HepG2 (cell line): ENCODE measurements at regions not wholly inside any gene's neighbourhood (a gene's known extent, or its start where the extent isn't known, plus 50 kb on each side); places are given as distances from the start of the nearest gene placed in this dataset.

Source experiments
- CREM ChIP-seq, 2 experiments: sonication (generic) in 1 of 2; formaldehyde crosslinking in 1 of 2; IDR thresholded peaks; 2 replicates each; pipeline versions ENCODE4 v1.4.0 to v1.6.1; 2016 to 2020; ENCODE audit warnings: antibody characterized with exemption in 1 of 2, mild to moderate bottlenecking in 1 of 2, missing genetic modification reagents in 1 of 2
- ISX ChIP-seq: sonication (generic); formaldehyde crosslinking; conservative IDR thresholded peaks from 2 replicates; pipeline ENCODE4 v1.5.0; 2020; ENCODE audit warnings: missing genetic modification reagents
- LBX2 ChIP-seq: sonication (generic); formaldehyde crosslinking; IDR thresholded peaks from 2 replicates; pipeline ENCODE4 v1.5.0; 2020; ENCODE audit warnings: missing genetic modification reagents, mild to moderate bottlenecking, borderline replicate concordance
- MYNN ChIP-seq: sonication (generic); formaldehyde crosslinking; IDR thresholded peaks from 2 replicates; pipeline ENCODE4 v1.4.0; 2020; ENCODE audit warnings: mild to moderate bottlenecking, low read depth, missing genetic modification reagents
- NCOA2 ChIP-seq: sonication (generic); formaldehyde crosslinking; IDR thresholded peaks from 2 replicates; pipeline ENCODE4 v1.8.0; 2022; ENCODE audit warnings: inconsistent platforms
- NR2F2 ChIP-seq: IDR thresholded peaks from 2 replicates; pipeline ENCODE4 v1.6.1; 2012; ENCODE audit warnings: low read depth, inconsistent platforms, borderline replicate concordance
- PITX1 ChIP-seq: sonication (generic); formaldehyde crosslinking; IDR thresholded peaks from 2 replicates; pipeline ENCODE4 v1.5.1; 2020; ENCODE audit warnings: mild to moderate bottlenecking, missing genetic modification reagents
- POLR2AphosphoS5 ChIP-seq: IDR thresholded peaks from 2 replicates; pipeline ENCODE4 v1.6.1; 2012; ENCODE audit warnings: low read depth, low read length
- PRMT3 ChIP-seq: sonication (generic); formaldehyde crosslinking; IDR thresholded peaks from 2 replicates; pipeline ENCODE4 v1.8.1; 2022; ENCODE audit warnings: low read depth, mild to moderate bottlenecking, moderate library complexity, missing genetic modification reagents, borderline replicate concordance
- RCOR2 ChIP-seq: IDR thresholded peaks from 2 replicates; pipeline ENCODE4 v1.6.1; 2016; ENCODE audit warnings: missing biosample characterization, missing genetic modification reagents
- SMAD9 ChIP-seq: sonication (generic); formaldehyde crosslinking; IDR thresholded peaks from 2 replicates; pipeline ENCODE4 v1.5.1; 2020; ENCODE audit warnings: mild to moderate bottlenecking, missing genetic modification reagents
- SMARCC2 ChIP-seq: fragments of 450-650 bp; IDR thresholded peaks from 2 replicates; pipeline ENCODE4 v1.6.1; 2017; ENCODE audit warnings: antibody characterized with exemption, mild to moderate bottlenecking
- SP1 ChIP-seq, 2 experiments: fragments of 450-650 bp in 1 of 2; sonication (generic) in 1 of 2; formaldehyde crosslinking in 1 of 2; IDR thresholded peaks; 2 replicates each; pipeline versions ENCODE4 v1.4.0 to v1.6.1; 2016 to 2020; ENCODE audit warnings: missing genetic modification reagents in 1 of 2
- TBX3 ChIP-seq: fragments of 450-650 bp; IDR thresholded peaks from 2 replicates; pipeline ENCODE4 v1.6.1; 2017; ENCODE audit warnings: antibody characterized with exemption, mild to moderate bottlenecking, inconsistent platforms, borderline replicate concordance
- ZMAT3 ChIP-seq: sonication (generic); formaldehyde crosslinking; conservative IDR thresholded peaks from 2 replicates; pipeline ENCODE4 v1.7.0; 2021; ENCODE audit warnings: missing genetic modification reagents
- ZNF232 ChIP-seq: sonication (generic); formaldehyde crosslinking; IDR thresholded peaks from 2 replicates; pipeline ENCODE4 v1.4.0; 2020; ENCODE audit warnings: missing genetic modification reagents, borderline replicate concordance
- ZNF383 ChIP-seq: sonication (generic); formaldehyde crosslinking; IDR thresholded peaks from 2 replicates; pipeline ENCODE4 v1.4.0; 2020; ENCODE audit warnings: missing genetic modification reagents, mild to moderate bottlenecking, borderline replicate concordance
- ZNF589 ChIP-seq: sonication (generic); formaldehyde crosslinking; conservative IDR thresholded peaks from 2 replicates; pipeline ENCODE4 v1.8.0; 2022; ENCODE audit warnings: mild to moderate bottlenecking, moderate library complexity, missing genetic modification reagents
- ZNF639 ChIP-seq: conservative IDR thresholded peaks from 2 replicates; pipeline ENCODE4 v1.6.1; 2018; ENCODE audit warnings: missing genetic modification reagents
- ZNF816 ChIP-seq: sonication (generic); formaldehyde crosslinking; IDR thresholded peaks from 2 replicates; pipeline ENCODE4 v1.8.0; 2022; ENCODE audit warnings: missing genetic modification reagents, mild to moderate bottlenecking, borderline replicate concordance
- TF ChIP-seq, protein P1 (sequence below): sonication (generic); formaldehyde crosslinking; IDR thresholded peaks from 2 replicates; pipeline ENCODE4 v1.4.0; 2020; ENCODE audit warnings: mild to moderate bottlenecking, missing genetic modification reagents
- TF ChIP-seq, protein P2 (sequence below): sonication (generic); formaldehyde crosslinking; IDR thresholded peaks from 2 replicates; pipeline ENCODE4 v1.5.0; 2020; ENCODE audit warnings: missing genetic modification reagents
- TF ChIP-seq, protein P3 (sequence below): sonication (generic); formaldehyde crosslinking; IDR thresholded peaks from 2 replicates; pipeline ENCODE4 v1.4.0; 2020; ENCODE audit warnings: low read depth, missing genetic modification reagents

DNA sequence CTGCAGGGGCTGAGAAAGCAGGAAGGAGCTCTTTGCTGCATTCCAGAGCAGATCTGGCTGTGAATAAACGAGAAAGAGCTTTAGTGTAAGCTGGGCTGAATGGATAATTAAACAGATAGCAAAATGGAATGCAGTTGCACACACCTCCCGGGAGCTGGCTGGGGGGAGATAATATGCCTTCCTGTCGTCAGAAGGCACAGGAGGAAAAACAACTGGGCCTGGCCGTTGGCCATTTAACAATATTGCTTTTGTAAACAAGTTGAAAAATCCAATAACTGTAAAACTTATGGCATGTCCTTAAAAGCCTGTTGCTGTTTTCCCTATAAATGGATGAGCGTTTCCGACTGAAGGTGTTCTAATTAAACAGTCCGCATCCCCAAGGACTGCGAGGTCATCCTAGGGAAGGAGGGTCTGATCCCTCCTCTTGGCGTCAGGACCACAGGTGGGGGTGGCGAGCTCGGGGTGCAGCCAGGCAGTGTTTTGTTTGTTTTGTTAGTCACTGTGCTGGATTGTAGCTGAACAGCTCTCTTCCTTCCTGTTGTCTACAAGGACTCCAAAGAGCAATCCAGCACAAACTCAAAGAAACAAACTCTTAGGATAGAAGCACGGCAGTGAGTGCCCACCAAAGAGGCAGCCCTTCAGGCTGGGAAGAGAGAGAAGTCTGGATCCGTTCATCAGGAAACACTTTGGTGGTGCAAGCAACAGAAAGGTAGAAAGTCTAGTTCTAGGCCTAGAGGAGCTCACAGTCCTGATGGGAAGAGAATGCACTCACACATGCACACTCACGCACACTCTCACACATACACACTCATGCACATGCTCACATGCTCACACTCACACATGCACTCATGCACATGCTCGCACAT lies 133.4 kb upstream of the SMAD3 start (continued):
- no peak for TF ChIP-seq MYNN (CRISPR knock-in tag)
- TF ChIP-seq CREM (IDR thresholded peaks at IDR 0.05), result peak; percentile 61
- no peak for TF ChIP-seq CREM (CRISPR knock-in tag; IDR thresholded peaks at IDR 0.05)
- no peak for TF ChIP-seq PRMT3 (CRISPR knock-in tag)
- peak; percentile 62 for TF ChIP-seq RCOR2 (CRISPR knock-in tag)
- no peak for TF ChIP-seq ZNF816 (CRISPR knock-in tag)
- TF ChIP-seq ZNF639 (CRISPR knock-in tag), result no peak
- TF ChIP-seq TBX3, result no peak
- TF ChIP-seq, protein P1, sequence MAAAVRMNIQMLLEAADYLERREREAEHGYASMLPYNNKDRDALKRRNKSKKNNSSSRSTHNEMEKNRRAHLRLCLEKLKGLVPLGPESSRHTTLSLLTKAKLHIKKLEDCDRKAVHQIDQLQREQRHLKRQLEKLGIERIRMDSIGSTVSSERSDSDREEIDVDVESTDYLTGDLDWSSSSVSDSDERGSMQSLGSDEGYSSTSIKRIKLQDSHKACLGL (CRISPR knock-in tag), result no peak
- no peak for TF ChIP-seq ZNF589 (CRISPR knock-in tag)
- TF ChIP-seq ZNF232, result no peak
- TF ChIP-seq, protein P2, sequence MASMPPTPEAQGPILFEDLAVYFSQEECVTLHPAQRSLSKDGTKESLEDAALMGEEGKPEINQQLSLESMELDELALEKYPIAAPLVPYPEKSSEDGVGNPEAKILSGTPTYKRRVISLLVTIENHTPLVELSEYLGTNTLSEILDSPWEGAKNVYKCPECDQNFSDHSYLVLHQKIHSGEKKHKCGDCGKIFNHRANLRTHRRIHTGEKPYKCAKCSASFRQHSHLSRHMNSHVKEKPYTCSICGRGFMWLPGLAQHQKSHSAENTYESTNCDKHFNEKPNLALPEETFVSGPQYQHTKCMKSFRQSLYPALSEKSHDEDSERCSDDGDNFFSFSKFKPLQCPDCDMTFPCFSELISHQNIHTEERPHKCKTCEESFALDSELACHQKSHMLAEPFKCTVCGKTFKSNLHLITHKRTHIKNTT (CRISPR knock-in tag), result no peak
- no peak for TF ChIP-seq POLR2AphosphoS5
- TF ChIP-seq, protein P3, sequence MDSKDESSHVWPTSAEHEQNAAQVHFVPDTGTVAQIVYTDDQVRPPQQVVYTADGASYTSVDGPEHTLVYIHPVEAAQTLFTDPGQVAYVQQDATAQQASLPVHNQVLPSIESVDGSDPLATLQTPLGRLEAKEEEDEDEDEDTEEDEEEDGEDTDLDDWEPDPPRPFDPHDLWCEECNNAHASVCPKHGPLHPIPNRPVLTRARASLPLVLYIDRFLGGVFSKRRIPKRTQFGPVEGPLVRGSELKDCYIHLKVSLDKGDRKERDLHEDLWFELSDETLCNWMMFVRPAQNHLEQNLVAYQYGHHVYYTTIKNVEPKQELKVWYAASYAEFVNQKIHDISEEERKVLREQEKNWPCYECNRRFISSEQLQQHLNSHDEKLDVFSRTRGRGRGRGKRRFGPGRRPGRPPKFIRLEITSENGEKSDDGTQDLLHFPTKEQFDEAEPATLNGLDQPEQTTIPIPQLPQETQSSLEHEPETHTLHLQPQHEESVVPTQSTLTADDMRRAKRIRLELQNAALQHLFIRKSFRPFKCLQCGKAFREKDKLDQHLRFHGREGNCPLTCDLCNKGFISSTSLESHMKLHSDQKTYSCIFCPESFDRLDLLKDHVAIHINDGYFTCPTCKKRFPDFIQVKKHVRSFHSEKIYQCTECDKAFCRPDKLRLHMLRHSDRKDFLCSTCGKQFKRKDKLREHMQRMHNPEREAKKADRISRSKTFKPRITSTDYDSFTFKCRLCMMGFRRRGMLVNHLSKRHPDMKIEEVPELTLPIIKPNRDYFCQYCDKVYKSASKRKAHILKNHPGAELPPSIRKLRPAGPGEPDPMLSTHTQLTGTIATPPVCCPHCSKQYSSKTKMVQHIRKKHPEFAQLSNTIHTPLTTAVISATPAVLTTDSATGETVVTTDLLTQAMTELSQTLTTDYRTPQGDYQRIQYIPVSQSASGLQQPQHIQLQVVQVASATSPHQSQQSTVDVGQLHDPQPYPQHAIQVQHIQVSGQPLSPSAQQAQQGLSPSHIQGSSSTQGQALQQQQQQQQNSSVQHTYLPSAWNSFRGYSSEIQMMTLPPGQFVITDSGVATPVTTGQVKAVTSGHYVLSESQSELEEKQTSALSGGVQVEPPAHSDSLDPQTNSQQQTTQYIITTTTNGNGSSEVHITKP, result 0 out of 2 replicates have a peak, but pooled peaks have one; percentile 32
- TF ChIP-seq NR2F2, result 0 out of 2 replicates have a peak, but pooled peaks have one; percentile 19
- TF ChIP-seq PITX1 (CRISPR knock-in tag), result peak; percentile 41; the same call in 1 of the 2 replicates
- TF ChIP-seq LBX2, result no peak
- TF ChIP-seq NCOA2, result peak; percentile 75
- TF ChIP-seq SMAD9 (CRISPR knock-in tag), result no peak
- no peak for TF ChIP-seq ZNF383 (CRISPR knock-in tag)
- no peak for TF ChIP-seq SMARCC2
- TF ChIP-seq ZMAT3, result 0 out of 2 replicates have a peak, but pooled peaks have one; percentile 63
- TF ChIP-seq SP1 (IDR thresholded peaks at IDR 0.05), result no peak
- TF ChIP-seq SP1 (CRISPR knock-in tag; IDR thresholded peaks at IDR 0.05), result no peak
- TF ChIP-seq ISX (CRISPR knock-in tag), result no peak
